Right lobe of liver (tissue), 4 donors: ENCODE measurements at regions not wholly inside any gene's neighbourhood (a gene's known extent, or its start where the extent isn't known, plus 50 kb on each side); places are given as distances from the start of the nearest gene placed in this dataset.

Experiments used
- POLR2A ChIP-seq: fragments of 450-650 bp; IDR thresholded peaks from one replicate; pipeline ENCODE4 v1.6.1; 2017; ENCODE audit warnings: antibody characterized with exemption, mild to moderate bottlenecking
- TF ChIP-seq, protein P1 (sequence below), 4 donors: fragments of 200-600 bp in 3 of 4; fragments of 450-650 bp in 1 of 4; IDR thresholded peaks; one replicate each; pipeline versions ENCODE4 v1.5.1 to v1.8.0; 2016 to 2022; ENCODE audit warnings: antibody characterized with exemption in 4 of 4, mild to moderate bottlenecking in 2 of 4
- donor health status: DM: no; HTN: no; CAD: no.
- donor health status: DM: no; HTN: no; CAD: no.
- donor health status: DM: no; HTN: yes; CAD: no.

DNA sequence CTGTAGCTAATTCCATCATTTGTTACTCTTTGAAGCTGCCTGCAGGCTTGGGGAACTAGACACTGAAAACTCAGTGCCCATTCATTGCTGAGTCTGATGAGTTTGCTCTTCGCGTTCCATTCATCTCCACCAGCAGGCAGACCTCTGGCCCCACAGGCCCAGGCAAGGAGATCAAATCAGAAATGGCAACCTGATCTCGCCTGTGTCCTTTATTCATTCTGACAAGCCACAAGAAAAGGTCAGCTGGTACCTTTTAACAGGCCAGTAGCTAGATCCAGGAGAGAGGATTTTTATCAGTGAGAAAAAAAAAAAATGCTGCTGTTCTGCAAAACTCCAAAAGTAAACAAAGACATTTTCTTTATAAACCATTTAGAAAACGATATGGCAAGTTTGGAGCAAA is 742.5 kb downstream of the ETS1 start:
- no peak for TF ChIP-seq POLR2A
- TF ChIP-seq, protein P1, sequence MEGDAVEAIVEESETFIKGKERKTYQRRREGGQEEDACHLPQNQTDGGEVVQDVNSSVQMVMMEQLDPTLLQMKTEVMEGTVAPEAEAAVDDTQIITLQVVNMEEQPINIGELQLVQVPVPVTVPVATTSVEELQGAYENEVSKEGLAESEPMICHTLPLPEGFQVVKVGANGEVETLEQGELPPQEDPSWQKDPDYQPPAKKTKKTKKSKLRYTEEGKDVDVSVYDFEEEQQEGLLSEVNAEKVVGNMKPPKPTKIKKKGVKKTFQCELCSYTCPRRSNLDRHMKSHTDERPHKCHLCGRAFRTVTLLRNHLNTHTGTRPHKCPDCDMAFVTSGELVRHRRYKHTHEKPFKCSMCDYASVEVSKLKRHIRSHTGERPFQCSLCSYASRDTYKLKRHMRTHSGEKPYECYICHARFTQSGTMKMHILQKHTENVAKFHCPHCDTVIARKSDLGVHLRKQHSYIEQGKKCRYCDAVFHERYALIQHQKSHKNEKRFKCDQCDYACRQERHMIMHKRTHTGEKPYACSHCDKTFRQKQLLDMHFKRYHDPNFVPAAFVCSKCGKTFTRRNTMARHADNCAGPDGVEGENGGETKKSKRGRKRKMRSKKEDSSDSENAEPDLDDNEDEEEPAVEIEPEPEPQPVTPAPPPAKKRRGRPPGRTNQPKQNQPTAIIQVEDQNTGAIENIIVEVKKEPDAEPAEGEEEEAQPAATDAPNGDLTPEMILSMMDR (IDR thresholded peaks at IDR 0.05): no peak
